Mesendoderm (in vitro differentiated cells): ENCODE measurements at regions not wholly inside any gene's neighbourhood (a gene's known extent, or its start where the extent isn't known, plus 50 kb on each side); places are given as distances from the start of the nearest gene placed in this dataset.

Source experiments
- DNase-seq: peaks from one replicate; pipeline ENCODE4 v3.0.0; 2013
- H2AK5ac ChIP-seq: 2 replicates; pipeline ENCODE4 v1.6.1; 2013; ENCODE audit warnings: low read length, inconsistent platforms
- H2BK120ac ChIP-seq: 2 replicates; pipeline ENCODE4 v1.6.1; 2013; ENCODE audit warnings: low read depth, mild to moderate bottlenecking, low read length, moderate library complexity, mixed read lengths
- H2BK15ac ChIP-seq: replicated peaks from 2 replicates; pipeline ENCODE4 v1.6.1; 2013; ENCODE audit warnings: low read depth, mild to moderate bottlenecking, moderate library complexity
- H2BK5ac ChIP-seq: 2 replicates; pipeline ENCODE4 v1.6.1; 2013; ENCODE audit warnings: low read length, inconsistent platforms
- H3K18ac ChIP-seq: 2 replicates; pipeline ENCODE4 v1.6.1; 2013; ENCODE audit warnings: mild to moderate bottlenecking, low read length, mixed read lengths
- H3K23ac ChIP-seq: one replicate; pipeline ENCODE4 v1.6.1; 2013; ENCODE audit warnings: low read length
- H3K27ac ChIP-seq: 2 replicates; pipeline ENCODE4 v1.5.1; 2013; ENCODE audit warnings: low read depth, mild to moderate bottlenecking, inconsistent platforms, low read length, moderate library complexity
- H3K27me3 ChIP-seq: 2 replicates; pipeline ENCODE4 v1.6.1; 2013; ENCODE audit warnings: low read length, control low read depth, mild to moderate bottlenecking, inconsistent platforms; ENCODE audit not compliant: insufficient read depth, poor library complexity
- H3K36me3 ChIP-seq: 2 replicates; pipeline ENCODE4 v1.6.1; 2013; ENCODE audit warnings: low read length, inconsistent platforms; ENCODE audit not compliant: control insufficient read depth, insufficient read depth
- H3K4ac ChIP-seq: one replicate; pipeline ENCODE4 v1.6.1; 2013; ENCODE audit warnings: low read depth, mild to moderate bottlenecking, low read length, moderate library complexity
- H3K4me1 ChIP-seq: 2 replicates; pipeline ENCODE4 v1.6.1; 2013; ENCODE audit warnings: low read depth, low read length, inconsistent platforms; ENCODE audit not compliant: control insufficient read depth
- H3K4me2 ChIP-seq: 2 replicates; pipeline ENCODE4 v1.6.1; 2013; ENCODE audit warnings: low read length
- H3K4me3 ChIP-seq: 2 replicates; pipeline ENCODE4 v1.5.1; 2013; ENCODE audit warnings: mild to moderate bottlenecking, low read length
- H3K56ac ChIP-seq: one replicate; pipeline ENCODE4 v1.6.1; 2013; ENCODE audit warnings: low read length
- H3K79me1 ChIP-seq: 2 replicates; pipeline ENCODE4 v1.6.1; 2013; ENCODE audit warnings: low read length, inconsistent platforms
- H3K79me2 ChIP-seq: 2 replicates; pipeline ENCODE4 v1.6.1; 2013; ENCODE audit warnings: mild to moderate bottlenecking, low read length; ENCODE audit not compliant: control insufficient read depth, insufficient read depth
- H3K9ac ChIP-seq: 2 replicates; pipeline ENCODE4 v1.6.1; 2013; ENCODE audit warnings: low read length, inconsistent platforms
- H4K5ac ChIP-seq: one replicate; pipeline ENCODE4 v1.6.1; 2013; ENCODE audit warnings: low read length
- H4K8ac ChIP-seq: one replicate; pipeline ENCODE4 v1.6.1; 2013; ENCODE audit warnings: low read depth, mild to moderate bottlenecking, control low read depth, low read length, moderate library complexity
- WGBS: extraction: QIAGEN DNeasy Blood & Tissue Kit; methylation state at CpG from one replicate; pipeline ENCODE4 v1.1.7; 2013; ENCODE audit warnings: low lambda C conversion rate, missing lambda C conversion rate; ENCODE audit not compliant: insufficient coverage; ENCODE audit errors: extremely low coverage; 5-methylcytosine and 5-hydroxymethylcytosine counted together

- Histone ChIP-seq H3K4me3 (no peak overlapping the region), H3K23ac (no peak overlapping the region), H3K4ac (no peak overlapping the region), H2BK5ac (no peak overlapping the region), H4K5ac (no peak overlapping the region), H4K8ac (no peak overlapping the region), H3K4me2 (no peak overlapping the region), H3K79me1 (no peaks in the 10 kb centered on the region), H3K79me2 (no peaks in the 10 kb centered on the region), H3K56ac (no peak overlapping the region), H3K4me1 (no peaks in the 10 kb centered on the region), H2BK120ac (peak overlapping the region; percentile 86), H2BK15ac (no peak overlapping the region), H3K27me3 (no peaks in the 10 kb centered on the region), H3K18ac (peak overlapping the region; percentile 94), H3K27ac (peak overlapping the region; percentile 60), H3K9ac (no peak overlapping the region), H3K36me3 (no peaks in the 10 kb centered on the region), H2AK5ac (no peak overlapping the region)
- no CpG with 5 or more reads among the region's 7 CpGs for WGBS
- DNase-seq, result peak; percentile 87
Measured at GRCh38 chr15:24858737-24859601, 95.8 kb upstream of the SNRPN start.

GRCh38 chr15:24861014-24861690 is 93.6 kb upstream of the SNRPN start:
- H2BK5ac ChIP-seq, result no peak overlapping the region
- no peak overlapping the region for H3K27ac ChIP-seq
- H3K4me3 ChIP-seq, result no peak overlapping the region
- H4K8ac ChIP-seq, result no peak overlapping the region
- no peak for DNase-seq
- peak overlapping the region; percentile 16 for H3K4ac ChIP-seq
- no peak overlapping the region for H3K18ac ChIP-seq
- no peak overlapping the region for H4K5ac ChIP-seq
- no peak overlapping the region for H3K4me2 ChIP-seq
- H3K9ac ChIP-seq, result no peak overlapping the region
- H3K23ac ChIP-seq, result no peak overlapping the region
- H3K79me2 ChIP-seq, result no peaks in the 10 kb centered on the region
- H2BK120ac ChIP-seq, result no peak overlapping the region
- no peak overlapping the region for H3K56ac ChIP-seq
- no CpG with 5 or more reads among the region's 1 CpG for WGBS
- H3K27me3 ChIP-seq, result no peaks in the 10 kb centered on the region
- no peaks in the 10 kb centered on the region for H3K4me1 ChIP-seq
- H2BK15ac ChIP-seq, result no peak overlapping the region
- H2AK5ac ChIP-seq, result no peak overlapping the region
- H3K36me3 ChIP-seq, result no peaks in the 10 kb centered on the region
- H3K79me1 ChIP-seq, result no peaks in the 10 kb centered on the region

- Histone ChIP-seq H4K8ac (no peak overlapping the region), H3K79me2 (no peaks in the 10 kb centered on the region), H3K79me1 (no peaks in the 10 kb centered on the region), H3K4me2 (no peak overlapping the region), H3K23ac (no peak overlapping the region), H2BK5ac (peak overlapping the region; percentile 19), H3K4me1 (no peaks in the 10 kb centered on the region), H3K36me3 (no peaks in the 10 kb centered on the region), H3K56ac (peak overlapping the region; percentile 63), H3K4me3 (no peak overlapping the region), H2AK5ac (no peak overlapping the region), H3K4ac (no peak overlapping the region), H4K5ac (no peak overlapping the region), H3K27ac (no peak overlapping the region), H3K9ac (no peak overlapping the region), H2BK120ac (no peak overlapping the region), H2BK15ac (no peak overlapping the region), H3K18ac (no peak overlapping the region), H3K27me3 (no peaks in the 10 kb centered on the region)
- peak; percentile 72 for DNase-seq
- WGBS, result no CpG with 5 or more reads among the region's 6 CpGs
Measured at GRCh38 chr15:24862726-24863521, 91.9 kb upstream of the SNRPN start.

- Histone ChIP-seq H3K4me3 (no peak overlapping the region), H2BK5ac (no peak overlapping the region), H3K79me2 (no peaks in the 10 kb centered on the region), H4K5ac (no peak overlapping the region), H3K79me1 (no peaks in the 10 kb centered on the region), H3K27me3 (no peaks in the 10 kb centered on the region), H2BK15ac (no peak overlapping the region), H3K4ac (no peak overlapping the region), H3K4me1 (no peaks in the 10 kb centered on the region), H3K9ac (no peak overlapping the region), H3K36me3 (no peaks in the 10 kb centered on the region), H3K56ac (no peak overlapping the region), H4K8ac (no peak overlapping the region), H2BK120ac (no peak overlapping the region), H3K23ac (no peak overlapping the region), H3K18ac (no peak overlapping the region), H3K27ac (no peak overlapping the region), H2AK5ac (no peak overlapping the region), H3K4me2 (no peak overlapping the region)
- WGBS, result no CpG with 5 or more reads among the region's 4 CpGs
- peak; percentile 36 for DNase-seq
Measured at GRCh38 chr15:24865303-24865702, 89.5 kb upstream of the SNRPN start.

- H2AK5ac ChIP-seq, result no peak overlapping the region
Measured at GRCh38 chr15:24877174-24877573, 77.6 kb upstream of the SNRPN start.

More at GRCh38 chr15:24877174-24877573, 77.6 kb upstream of the SNRPN start:
- no peak overlapping the region for H3K4me3 ChIP-seq
- H3K4me2 ChIP-seq, result no peak overlapping the region
- H4K5ac ChIP-seq, result no peak overlapping the region
- H4K8ac ChIP-seq, result no peak overlapping the region
- H3K36me3 ChIP-seq, result no peaks in the 10 kb centered on the region
- H3K79me2 ChIP-seq, result no peaks in the 10 kb centered on the region
- no peak overlapping the region for H3K9ac ChIP-seq
- no peak overlapping the region for H2BK120ac ChIP-seq
- no peak overlapping the region for H2BK15ac ChIP-seq
- no peak overlapping the region for H3K27ac ChIP-seq
- WGBS, result no CpG with 5 or more reads among the region's 7 CpGs
- H3K18ac ChIP-seq, result no peak overlapping the region
- H2BK5ac ChIP-seq, result no peak overlapping the region
- no peak overlapping the region for H3K4ac ChIP-seq
- no peaks in the 10 kb centered on the region for H3K4me1 ChIP-seq
- no peak overlapping the region for H3K56ac ChIP-seq
- H3K23ac ChIP-seq, result no peak overlapping the region
- DNase-seq, result peak; percentile 71
- H3K79me1 ChIP-seq, result no peaks in the 10 kb centered on the region
- no peaks in the 10 kb centered on the region for H3K27me3 ChIP-seq
